ENCODE measurements at regions not wholly inside any gene's neighbourhood (a gene's known extent, or its start where the extent isn't known, plus 50 kb on each side); places are given as distances from the start of the nearest gene placed in this dataset.
"Not testable (repeated sequence)": the region's sequence is repeated elsewhere in the genome, so short reads cannot be mapped to it uniquely, and the experiment has no call there.

GRCh38 chr17:71447644-71448043 is 673.2 kb upstream of the SOX9 start:
- H3K4me2 ChIP-seq (replicated peaks; ENCODE audit: low read depth, low read length, poor library complexity, severe bottlenecking) = no peak overlapping the region
- Mint-ChIP-seq H3K27ac (no peak overlapping the region), H3K9me3 (ENCODE audit: insufficient read depth) (no peaks in the 10 kb centered on the region), H3K4me3 (no peak overlapping the region), H3K27me3 (no peaks in the 10 kb centered on the region), H3K4me1 (no peaks in the 10 kb centered on the region)
- H2AFZ ChIP-seq (ENCODE audit: insufficient read depth, low read depth, low read length, poor library complexity, severe bottlenecking) = no peak overlapping the region
- H3K4me3 ChIP-seq (ENCODE audit: control extremely low read depth in 1 of 5, extremely low read depth in 1 of 5, insufficient read depth in 1 of 5, low read depth in 2 of 5, low read length in 4 of 5) = no peak overlapping the region
- no peaks in the 10 kb centered on the region for H3K79me2 ChIP-seq (ENCODE audit: control insufficient read depth, insufficient read depth, low read length)
- CTCF ChIA-PET = no interaction called here
- ATAC-seq (ENCODE audit: low read depth) = no peak
- no peaks in the 10 kb centered on the region for H3K9me3 ChIP-seq (ENCODE audit: control extremely low read depth in 1 of 3, control insufficient read depth in 2 of 3, insufficient read depth in 1 of 3, low read length in 2 of 3)
- H3K9ac ChIP-seq (ENCODE audit: low read length) = no peak overlapping the region
- TF ChIP-seq EZH2 (IDR thresholded peaks at IDR 0.05; ENCODE audit: borderline replicate concordance, insufficient read depth, low read depth, low read length, poor library complexity, severe bottlenecking) = no peak
- TF ChIP-seq CTCF (IDR thresholded peaks at IDR 0.05) = no peak
- no peak for DNase-seq
- H3K27me3 ChIP-seq (replicated peaks in 1 of 4; ENCODE audit: control extremely low read depth in 1 of 4, control insufficient read depth in 3 of 4, insufficient read depth in 4 of 4, low read length in 3 of 4) = no peaks in the 10 kb centered on the region
- POLR2A ChIA-PET = no interaction called here
- no peaks in the 10 kb centered on the region for H3K4me1 ChIP-seq (ENCODE audit: control insufficient read depth in 2 of 2, insufficient read depth in 2 of 2, low read length in 2 of 2)
- H4K20me1 ChIP-seq (ENCODE audit: control insufficient read depth, insufficient read depth, low read length, poor library complexity, severe bottlenecking) = no peaks in the 10 kb centered on the region
- no CpG with 5 or more reads among the region's 3 CpGs for WGBS (ENCODE audit: insufficient coverage)
- no peaks in the 10 kb centered on the region for H3K36me3 ChIP-seq (replicated peaks in 1 of 2; ENCODE audit: control extremely low read depth in 1 of 2, control insufficient read depth in 1 of 2, extremely low read depth in 1 of 2, insufficient read depth in 2 of 2, low read length in 1 of 2)
- no peak overlapping the region for H3K27ac ChIP-seq (ENCODE audit: low read length in 2 of 2)
- intact Hi-C loops (cut with micrococcal nuclease) = no loop called here

DNA sequence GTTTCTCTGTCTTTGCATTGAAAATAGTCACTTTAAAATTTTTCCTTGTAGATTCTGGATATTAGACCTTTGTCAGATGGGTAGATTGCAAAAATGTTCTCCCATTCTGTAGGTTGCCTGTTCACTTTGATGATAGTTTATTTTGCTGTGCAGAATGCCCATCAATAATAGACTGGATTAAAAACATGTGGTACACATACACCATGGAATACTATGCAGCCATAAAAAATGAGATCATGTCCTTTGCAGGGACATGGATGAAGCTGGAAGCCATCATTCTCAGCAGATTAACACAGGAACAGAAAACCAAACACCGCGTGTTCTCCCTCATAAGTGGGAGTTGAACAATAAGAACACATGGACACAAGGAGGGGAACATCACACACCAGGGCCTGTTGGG is 670.2 kb upstream of the SOX9 start:
- H3K27me3 Mint-ChIP-seq; H3K4me3 Mint-ChIP-seq; H3K4me3 ChIP-seq (ENCODE audit: control extremely low read depth in 1 of 5, extremely low read depth in 1 of 5, insufficient read depth in 1 of 5, low read depth in 2 of 5, low read length in 4 of 5); H3K27me3 ChIP-seq (replicated peaks in 1 of 4; ENCODE audit: control extremely low read depth in 1 of 4, control insufficient read depth in 3 of 4, insufficient read depth in 4 of 4, low read length in 3 of 4); H2AFZ ChIP-seq (ENCODE audit: insufficient read depth, low read depth, low read length, poor library complexity, severe bottlenecking); H4K20me1 ChIP-seq (ENCODE audit: control insufficient read depth, insufficient read depth, low read length, poor library complexity, severe bottlenecking); POLR2A ChIA-PET; H3K36me3 ChIP-seq (replicated peaks in 1 of 2; ENCODE audit: control extremely low read depth in 1 of 2, control insufficient read depth in 1 of 2, extremely low read depth in 1 of 2, insufficient read depth in 2 of 2, low read length in 1 of 2); H3K9me3 Mint-ChIP-seq (ENCODE audit: insufficient read depth); H3K9me3 ChIP-seq (ENCODE audit: control extremely low read depth in 1 of 3, control insufficient read depth in 2 of 3, insufficient read depth in 1 of 3, low read length in 2 of 3); H3K4me1 ChIP-seq (ENCODE audit: control insufficient read depth in 2 of 2, insufficient read depth in 2 of 2, low read length in 2 of 2); DNase-seq; H3K4me1 Mint-ChIP-seq; CTCF ChIA-PET; H3K27ac Mint-ChIP-seq; H3K9ac ChIP-seq (ENCODE audit: low read length); H3K4me2 ChIP-seq (replicated peaks; ENCODE audit: low read depth, low read length, poor library complexity, severe bottlenecking); H3K79me2 ChIP-seq (ENCODE audit: control insufficient read depth, insufficient read depth, low read length); ATAC-seq (ENCODE audit: low read depth); H3K27ac ChIP-seq (ENCODE audit: low read length in 2 of 2); intact Hi-C loops (cut with micrococcal nuclease): not testable (repeated sequence)
- no CpG with 5 or more reads among the region's 2 CpGs for WGBS (ENCODE audit: insufficient coverage)

Data from B cell (primary cell).